HFFc6 (cell line): ENCODE measurements at regions not wholly inside any gene's neighbourhood (a gene's known extent, or its start where the extent isn't known, plus 50 kb on each side); places are given as distances from the start of the nearest gene placed in this dataset.

ENCODE experiments used
- DNase-seq: peaks from one replicate; pipeline ENCODE4 v3.0.0-alpha.2; 2018
- H3K27ac Mint-ChIP-seq: 2 replicates; pipeline ENCODE4 v1.8.0; 2020; ENCODE audit warnings: mild to moderate bottlenecking, mixed read lengths
- H3K27me3 Mint-ChIP-seq: 2 replicates; pipeline ENCODE4 v1.8.0; 2021; ENCODE audit warnings: mild to moderate bottlenecking, moderate library complexity, mixed read lengths; ENCODE audit not compliant: insufficient read depth
- H3K36me3 Mint-ChIP-seq: 2 replicates; pipeline ENCODE4 v1.8.0; 2021; ENCODE audit warnings: low read depth, mixed read lengths
- H3K4me1 Mint-ChIP-seq: 2 replicates; pipeline ENCODE4 v1.8.0; 2020; ENCODE audit warnings: low read depth, mixed read lengths
- H3K4me3 Mint-ChIP-seq: 2 replicates; pipeline ENCODE4 v1.8.0; 2020; ENCODE audit warnings: mild to moderate bottlenecking, moderate library complexity, mixed read lengths
- H3K9me3 Mint-ChIP-seq: 2 replicates; pipeline ENCODE4 v1.8.0; 2020; ENCODE audit warnings: mild to moderate bottlenecking, mixed read lengths
- CTCF ChIP-seq: fragments of 200-600 bp; sonication (generic); IDR thresholded peaks from 2 replicates; pipeline ENCODE4 v1.5.0; 2021; ENCODE audit warnings: antibody characterized with exemption, mild to moderate bottlenecking

GRCh38 chr4:81904121-81904520 is 432.4 kb upstream of the RASGEF1B start:
- Mint-ChIP-seq H3K9me3 (peaks cover 23% of the 10 kb centered on the region), H3K27ac (no peak overlapping the region), H3K36me3 (no peaks in the 10 kb centered on the region), H3K4me3 (no peak overlapping the region), H3K4me1 (no peaks in the 10 kb centered on the region), H3K27me3 (no peaks in the 10 kb centered on the region)
- no peak for TF ChIP-seq CTCF
- DNase-seq: no peak

- Mint-ChIP-seq H3K9me3 (peaks cover 21% of the 10 kb centered on the region), H3K4me1 (no peaks in the 10 kb centered on the region), H3K27me3 (no peaks in the 10 kb centered on the region), H3K4me3 (no peak overlapping the region), H3K36me3 (no peaks in the 10 kb centered on the region), H3K27ac (no peak overlapping the region)
- no peak for DNase-seq
- TF ChIP-seq CTCF: no peak
These were observed 431.5 kb upstream of the RASGEF1B start for GRCh38 chr4:81903212-81903611.

- Mint-ChIP-seq H3K9me3 (peaks cover 7% of the 10 kb centered on the region), H3K4me1 (no peaks in the 10 kb centered on the region), H3K4me3 (no peak overlapping the region), H3K27me3 (no peaks in the 10 kb centered on the region), H3K27ac (no peak overlapping the region), H3K36me3 (no peaks in the 10 kb centered on the region)
- TF ChIP-seq CTCF: no peak
- DNase-seq: no peak
These were observed 427.3 kb upstream of the RASGEF1B start for GRCh38 chr4:81898862-81899504.

GRCh38 chr4:81896936-81897335 is 425.2 kb upstream of the RASGEF1B start:
- Mint-ChIP-seq H3K4me1 (no peaks in the 10 kb centered on the region), H3K27ac (no peak overlapping the region), H3K4me3 (no peak overlapping the region), H3K27me3 (no peaks in the 10 kb centered on the region), H3K36me3 (no peaks in the 10 kb centered on the region), H3K9me3 (peaks cover 23% of the 10 kb centered on the region)
- no peak for DNase-seq
- TF ChIP-seq CTCF: no peak

GRCh38 chr4:81891005-81891996 is 419.6 kb upstream of the RASGEF1B start:
- Mint-ChIP-seq H3K9me3 (peaks cover 30% of the 10 kb centered on the region), H3K4me1 (no peaks in the 10 kb centered on the region), H3K36me3 (no peaks in the 10 kb centered on the region), H3K27ac (no peak overlapping the region), H3K4me3 (no peak overlapping the region), H3K27me3 (no peaks in the 10 kb centered on the region)
- DNase-seq: no peak
- TF ChIP-seq CTCF: no peak
